GM21723 (cell line): ENCODE measurements at regions not wholly inside any gene's neighbourhood (a gene's known extent, or its start where the extent isn't known, plus 50 kb on each side); places are given as distances from the start of the nearest gene placed in this dataset.

Source experiments
- ATAC-seq: cut with Tn5 transposase; IDR thresholded peaks from one replicate; pipeline ENCODE4 v1.9.1; 2021; ENCODE audit warnings: mild to moderate bottlenecking, moderate library complexity; ENCODE audit not compliant: unreplicated experiment

GRCh38 chr9:120221844-120222243 is 358.1 kb downstream of the CDK5RAP2 start:
- ATAC-seq, result no peak

- no peak for ATAC-seq
Observed at GRCh38 chr9:120214332-120214731, 365.6 kb downstream of the CDK5RAP2 start.

GRCh38 chr9:120212853-120213200 is 367.1 kb downstream of the CDK5RAP2 start:
- ATAC-seq, result peak; percentile 30

GRCh38 chr9:120212153-120212852 is 367.7 kb downstream of the CDK5RAP2 start:
- peak; percentile 62 for ATAC-seq

GRCh38 chr9:120210274-120210673 is 369.7 kb downstream of the CDK5RAP2 start:
- ATAC-seq, result no peak

- ATAC-seq, result no peak
Observed at GRCh38 chr9:120202856-120203654, 376.9 kb downstream of the CDK5RAP2 start.

GRCh38 chr9:120198027-120198426 is 381.9 kb downstream of the CDK5RAP2 start:
- ATAC-seq, result no peak

- no peak for ATAC-seq
Observed at GRCh38 chr9:120197605-120198004, 382.4 kb downstream of the CDK5RAP2 start.

- no peak for ATAC-seq
Observed at GRCh38 chr9:120191141-120191540, 388.8 kb downstream of the CDK5RAP2 start.

- ATAC-seq, result no peak
Observed at GRCh38 chr9:120187758-120188157, 392.2 kb downstream of the CDK5RAP2 start.

GRCh38 chr9:120186276-120186675 is 393.7 kb downstream of the CDK5RAP2 start:
- ATAC-seq, result no peak

- ATAC-seq, result no peak
Observed at GRCh38 chr9:120184266-120184665, 395.7 kb downstream of the CDK5RAP2 start.

GRCh38 chr9:120183615-120184014 is 396.4 kb downstream of the CDK5RAP2 start:
- no peak for ATAC-seq

GRCh38 chr9:120182011-120182410 is 398.0 kb downstream of the CDK5RAP2 start:
- no peak for ATAC-seq

- no peak for ATAC-seq
Observed at GRCh38 chr9:120177121-120177520, 402.8 kb downstream of the CDK5RAP2 start.

GRCh38 chr9:120175031-120175430 is 404.9 kb downstream of the CDK5RAP2 start:
- no peak for ATAC-seq

GRCh38 chr9:120161776-120162175 is 418.2 kb downstream of the CDK5RAP2 start:
- ATAC-seq, result no peak

- no peak for ATAC-seq
Observed at GRCh38 chr9:120158221-120158620, 421.7 kb downstream of the CDK5RAP2 start.

GRCh38 chr9:120156376-120156775 is 423.6 kb downstream of the CDK5RAP2 start:
- ATAC-seq, result no peak

GRCh38 chr9:120153258-120153657 is 426.7 kb downstream of the CDK5RAP2 start:
- ATAC-seq, result no peak

GRCh38 chr9:120152295-120152694 is 427.7 kb downstream of the CDK5RAP2 start:
- ATAC-seq, result no peak

GRCh38 chr9:120151806-120152205 is 428.2 kb downstream of the CDK5RAP2 start:
- ATAC-seq, result no peak
